HG02981 (cell line): ENCODE measurements at regions not wholly inside any gene's neighbourhood (a gene's known extent, or its start where the extent isn't known, plus 50 kb on each side); places are given as distances from the start of the nearest gene placed in this dataset.
"Not testable (repeated sequence)": the region's sequence is repeated elsewhere in the genome, so short reads cannot be mapped to it uniquely, and the experiment has no call there.

Source experiments
- ATAC-seq: cut with Tn5 transposase; IDR thresholded peaks from one replicate; pipeline ENCODE4 v1.9.1; 2021; ENCODE audit warnings: mild to moderate bottlenecking, moderate library complexity; ENCODE audit not compliant: unreplicated experiment

- ATAC-seq = no peak
Observed at GRCh38 chr6:9744119-9744518, 670.8 kb downstream of the TFAP2A start.

DNA sequence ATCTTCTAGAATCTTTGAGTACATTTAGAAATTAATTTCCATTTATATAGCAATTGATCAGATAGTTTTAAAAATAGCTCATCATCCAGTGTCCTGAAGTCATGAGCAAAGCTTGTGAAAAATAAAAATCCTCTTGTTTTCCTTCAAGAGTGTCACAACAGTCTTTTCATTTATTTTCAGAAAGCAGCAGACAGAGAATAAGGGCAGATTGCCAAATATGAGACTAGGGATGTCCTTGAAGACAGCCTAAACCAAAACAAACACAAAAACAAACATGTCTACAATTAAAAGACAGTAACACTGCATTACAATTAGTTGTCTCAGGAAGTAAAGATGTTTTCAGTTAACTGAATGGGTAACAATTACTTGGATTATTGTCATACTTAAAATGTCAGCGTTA, 682.8 kb downstream of the TFAP2A start:
- no peak for ATAC-seq

DNA sequence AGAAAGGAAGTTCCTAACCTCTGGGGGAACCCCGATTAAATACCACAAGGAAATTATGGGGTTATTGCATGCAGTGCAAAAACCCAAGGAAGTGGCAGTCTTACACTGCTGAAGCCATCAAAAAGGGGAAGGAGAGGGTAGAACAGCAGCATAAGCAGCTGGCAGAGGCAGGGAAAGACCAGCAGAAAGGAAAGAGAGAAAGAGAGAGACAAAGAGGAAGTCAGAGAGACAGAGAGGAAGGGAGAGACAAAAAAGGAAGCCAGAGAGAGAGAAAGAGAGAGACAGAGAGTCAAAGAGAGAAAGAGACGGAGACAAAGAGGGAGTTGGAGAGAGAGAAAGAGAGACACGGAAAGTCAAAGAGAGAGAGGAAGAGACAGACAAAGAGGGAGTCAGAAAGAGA, 689.1 kb downstream of the TFAP2A start:
- not testable (repeated sequence) for ATAC-seq

DNA sequence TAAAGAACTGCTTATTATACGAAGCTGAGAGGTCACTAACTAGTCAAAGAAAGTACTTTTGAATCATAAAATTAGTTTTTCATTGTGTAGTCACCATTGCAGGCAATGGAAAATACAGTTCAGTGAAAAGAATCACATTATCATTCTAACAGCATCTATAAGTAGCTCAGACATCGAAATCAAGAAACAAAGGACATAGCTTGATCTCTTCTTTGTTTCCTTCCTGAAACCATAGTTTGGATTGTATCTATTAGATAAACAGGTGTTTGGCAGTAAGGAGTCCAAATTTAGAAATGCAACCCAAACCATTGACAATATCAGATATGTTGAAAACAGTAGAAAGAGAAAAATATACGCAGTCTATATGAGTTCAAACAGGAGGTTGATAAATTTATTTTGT, 697.3 kb downstream of the TFAP2A start:
- ATAC-seq = no peak

DNA sequence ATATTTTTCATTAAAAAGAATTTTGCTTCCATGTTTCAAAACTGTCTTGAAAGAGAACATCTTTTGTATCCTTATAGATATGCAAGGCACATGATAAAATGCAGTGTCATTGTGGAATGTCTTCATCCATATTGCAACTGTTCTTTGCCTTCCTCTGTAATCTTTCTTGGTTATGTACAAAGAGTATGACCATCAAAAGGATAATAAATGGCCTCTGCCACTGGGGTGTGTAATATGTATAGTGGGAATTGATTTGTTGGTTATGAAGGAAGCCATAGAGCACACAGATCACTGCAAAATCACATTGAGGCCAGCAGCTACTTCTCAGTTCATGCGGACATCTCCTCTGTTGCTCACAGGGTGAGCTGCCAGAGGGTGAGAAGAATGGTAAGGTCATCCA, 703.5 kb downstream of the TFAP2A start:
- no peak for ATAC-seq

DNA sequence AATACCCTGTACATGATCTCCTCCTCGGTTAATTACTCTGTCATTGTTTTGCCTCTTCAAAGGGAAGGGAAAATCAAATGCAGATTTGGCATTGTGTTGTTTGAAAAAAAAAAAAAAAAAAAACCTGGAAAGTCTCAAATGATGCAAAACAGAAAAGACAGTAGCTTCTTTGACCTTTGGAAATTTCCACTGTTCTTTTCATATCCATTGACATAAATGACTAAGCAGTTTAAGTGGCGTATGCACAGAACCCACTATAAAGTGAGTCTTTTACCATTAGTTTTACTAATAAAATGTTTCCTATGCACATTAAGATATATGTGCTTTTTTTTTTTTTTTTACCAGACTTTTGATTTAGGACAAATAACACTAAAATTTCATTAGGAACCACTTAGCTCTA, 704.3 kb downstream of the TFAP2A start:
- ATAC-seq = no peak

DNA sequence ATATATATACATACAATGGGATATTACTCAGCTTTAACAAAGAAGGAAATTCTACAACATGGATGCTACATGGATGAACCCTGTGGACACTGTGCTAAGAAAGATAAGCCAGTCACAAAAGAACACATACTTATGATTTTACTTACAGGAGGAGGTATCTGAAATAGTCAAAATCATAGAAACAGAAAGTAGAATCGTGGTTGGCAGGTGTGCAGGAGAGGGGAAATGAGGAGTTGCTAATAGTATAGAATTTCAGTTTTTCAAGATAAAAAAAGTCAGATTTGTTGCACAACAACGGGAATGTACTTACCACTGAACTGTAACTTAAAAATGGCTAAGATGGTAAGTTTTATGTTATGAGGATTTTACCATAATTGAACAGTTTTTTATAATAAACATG, 706.3 kb downstream of the TFAP2A start:
- no peak for ATAC-seq

DNA sequence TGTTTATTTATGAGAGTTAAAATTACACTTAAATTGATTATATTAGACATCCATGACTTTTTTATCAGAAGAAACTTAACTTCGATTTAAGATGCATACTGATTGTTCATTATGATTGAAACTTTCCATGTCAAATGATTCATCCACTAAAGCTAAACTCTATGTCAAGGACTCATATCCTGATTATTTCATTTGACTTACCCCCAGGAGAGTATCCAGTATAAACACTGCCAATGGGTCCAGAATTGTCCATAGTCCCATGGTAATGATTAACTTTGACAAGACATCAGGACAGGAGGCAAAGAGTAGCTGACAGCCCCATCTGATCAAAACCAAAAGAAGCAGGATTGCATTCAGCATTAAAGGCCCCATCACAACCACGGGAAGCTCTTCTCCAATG, 709.9 kb downstream of the TFAP2A start:
- ATAC-seq = no peak

GRCh38 chr6:9702914-9703313, 712.0 kb downstream of the TFAP2A start:
- ATAC-seq = no peak

- no peak for ATAC-seq
Observed at GRCh38 chr6:9699888-9700287, 715.0 kb downstream of the TFAP2A start.

DNA sequence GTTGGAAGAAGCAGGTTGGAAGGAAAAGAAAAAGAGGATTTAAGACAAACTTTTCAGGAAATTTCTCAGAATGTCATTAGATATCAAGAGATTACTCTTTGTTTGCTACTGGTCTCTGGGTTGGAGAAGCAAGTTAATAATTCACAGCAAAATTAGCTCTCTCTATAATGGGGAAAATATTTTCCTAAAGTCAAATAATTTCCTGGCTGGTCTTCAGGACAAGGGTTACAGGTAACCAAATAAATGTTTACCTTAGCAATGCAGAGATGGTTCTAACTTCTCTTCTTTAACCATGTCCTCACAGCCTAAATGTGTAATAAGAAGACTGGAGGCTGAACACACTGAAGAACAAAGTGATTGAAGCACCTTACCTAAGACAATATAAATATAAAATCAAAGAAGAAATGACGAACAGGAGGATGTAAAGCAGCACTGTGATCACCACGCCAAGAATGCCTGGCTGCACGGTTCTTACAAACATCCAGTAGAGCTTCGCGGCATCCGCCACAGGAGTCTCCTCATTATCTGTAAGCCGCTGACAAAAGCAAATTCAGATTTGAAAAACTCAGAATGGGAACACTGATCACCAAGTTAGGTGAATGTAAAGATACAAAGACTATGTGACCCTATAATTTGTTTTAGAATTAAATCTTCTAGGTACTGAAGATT, 717.5 kb downstream of the TFAP2A start:
- no peak for ATAC-seq

- no peak for ATAC-seq
Observed at GRCh38 chr6:9690388-9690787, 724.5 kb downstream of the TFAP2A start.

GRCh38 chr6:9680727-9681126, 734.1 kb downstream of the TFAP2A start:
- not testable (repeated sequence) for ATAC-seq

DNA sequence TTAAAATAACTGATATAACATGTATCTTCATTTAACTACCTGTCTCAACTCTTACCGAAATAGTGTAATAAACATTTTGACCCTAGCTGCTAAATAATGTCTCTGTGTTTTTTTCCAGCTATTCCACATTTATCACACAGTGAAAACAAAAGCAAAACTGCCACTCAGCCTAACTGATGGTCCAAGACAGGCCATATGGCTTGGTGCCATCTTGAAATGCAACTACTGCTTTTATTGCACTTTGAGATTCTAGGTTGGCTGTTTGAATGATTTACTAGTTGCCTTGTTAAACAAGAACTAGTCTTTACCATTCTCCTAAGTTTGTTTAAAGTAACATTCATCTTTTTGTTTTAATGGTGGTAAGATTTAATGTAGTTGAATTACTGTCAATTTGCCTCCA, 739.8 kb downstream of the TFAP2A start:
- ATAC-seq = no peak

- ATAC-seq = no peak
Observed at GRCh38 chr6:9659848-9660247, 755.0 kb downstream of the TFAP2A start.

GRCh38 chr6:9657994-9658393, 756.9 kb downstream of the TFAP2A start:
- ATAC-seq = no peak

- ATAC-seq = no peak
Observed at GRCh38 chr6:9647599-9647998, 767.3 kb downstream of the TFAP2A start.

DNA sequence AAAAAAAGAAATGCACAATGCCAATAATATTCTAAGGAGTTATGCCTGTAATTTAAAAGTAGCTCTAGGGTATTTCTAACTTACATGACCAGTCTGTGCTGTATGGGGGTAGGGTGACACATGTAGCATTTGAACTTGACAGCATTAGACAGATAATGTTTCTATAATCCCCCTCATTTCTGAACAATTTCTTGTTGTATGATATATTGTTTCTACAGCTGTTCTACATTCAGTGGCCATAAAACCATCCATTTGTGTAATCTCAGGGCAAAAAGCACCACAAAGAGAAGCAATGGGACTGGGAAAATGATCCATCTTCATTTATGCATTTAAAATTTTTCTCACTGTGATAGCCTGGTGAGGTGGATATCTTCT, 767.8 kb downstream of the TFAP2A start:
- no peak for ATAC-seq

- ATAC-seq = no peak
Observed at GRCh38 chr6:9646342-9647070, 768.4 kb downstream of the TFAP2A start.

DNA sequence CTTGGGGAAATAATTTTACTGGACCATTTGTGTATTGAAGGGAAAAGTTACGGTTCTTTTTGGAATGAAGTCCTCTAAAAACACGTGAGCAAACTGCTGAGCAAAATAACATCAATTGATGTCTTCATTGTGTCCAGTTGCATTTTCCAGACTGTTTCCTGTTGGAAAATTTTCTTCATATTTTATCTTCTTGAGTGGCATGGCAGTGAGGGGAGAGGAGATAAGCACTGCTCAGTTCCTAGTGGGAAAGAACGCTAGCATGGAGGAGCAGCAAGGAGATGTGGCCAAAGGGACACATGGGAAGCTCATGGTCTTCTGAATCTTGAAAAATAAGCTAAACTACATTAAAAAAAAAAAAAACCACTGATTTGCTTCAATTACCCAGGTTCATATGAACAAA, 776.0 kb downstream of the TFAP2A start:
- ATAC-seq = no peak

- no peak for ATAC-seq
Observed at GRCh38 chr6:9634776-9635175, 780.1 kb downstream of the TFAP2A start.

GRCh38 chr6:9632026-9632425, 782.8 kb downstream of the TFAP2A start:
- no peak for ATAC-seq

DNA sequence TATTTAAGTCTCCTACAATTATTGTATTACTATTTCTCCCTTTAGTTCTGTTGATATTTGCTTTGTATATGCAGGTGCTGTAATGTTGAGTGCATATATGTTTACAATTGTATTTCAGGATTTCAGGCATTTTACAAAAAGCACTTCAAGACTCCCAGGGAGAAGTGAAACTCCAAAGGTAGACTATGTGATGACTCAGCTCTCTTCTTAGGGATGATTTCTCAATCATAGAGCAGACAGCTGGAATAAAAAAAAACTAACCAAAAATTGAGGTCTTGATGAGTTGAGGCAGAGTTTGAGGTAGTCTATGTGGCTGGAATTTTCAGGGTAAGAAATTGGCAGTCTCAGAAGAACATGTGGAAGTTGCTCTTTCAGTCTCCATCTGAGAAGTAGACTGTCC, 786.1 kb downstream of the TFAP2A start:
- ATAC-seq = no peak
